C4-2B (cell line): ENCODE measurements at regions not wholly inside any gene's neighbourhood (a gene's known extent, or its start where the extent isn't known, plus 50 kb on each side); places are given as distances from the start of the nearest gene placed in this dataset.

ENCODE experiments used
- H3K27ac ChIP-seq: fragments of 450-650 bp; 2 replicates; pipeline ENCODE4 v1.5.1; 2017
- CTCF ChIP-seq: fragments of 450-650 bp; conservative IDR thresholded peaks from 2 replicates; pipeline ENCODE4 v1.5.1; 2017; ENCODE audit warnings: mild to moderate bottlenecking
- ZFX ChIP-seq: fragments of 450-650 bp; IDR thresholded peaks from 2 replicates; pipeline ENCODE4 v1.6.1; 2017

- TF ChIP-seq CTCF (no peak), ZFX (no peak)
- no peak overlapping the region for H3K27ac ChIP-seq
Measured at GRCh38 chr5:125639858-125640257, 783.4 kb upstream of the GRAMD2B start.

GRCh38 chr5:125652761-125653160, 770.4 kb upstream of the GRAMD2B start:
- H3K27ac ChIP-seq: no peak overlapping the region
- TF ChIP-seq ZFX: no peak

GRCh38 chr5:125654392-125654791, 768.8 kb upstream of the GRAMD2B start:
- H3K27ac ChIP-seq: no peak overlapping the region
- TF ChIP-seq ZFX (no peak), CTCF (no peak)

DNA sequence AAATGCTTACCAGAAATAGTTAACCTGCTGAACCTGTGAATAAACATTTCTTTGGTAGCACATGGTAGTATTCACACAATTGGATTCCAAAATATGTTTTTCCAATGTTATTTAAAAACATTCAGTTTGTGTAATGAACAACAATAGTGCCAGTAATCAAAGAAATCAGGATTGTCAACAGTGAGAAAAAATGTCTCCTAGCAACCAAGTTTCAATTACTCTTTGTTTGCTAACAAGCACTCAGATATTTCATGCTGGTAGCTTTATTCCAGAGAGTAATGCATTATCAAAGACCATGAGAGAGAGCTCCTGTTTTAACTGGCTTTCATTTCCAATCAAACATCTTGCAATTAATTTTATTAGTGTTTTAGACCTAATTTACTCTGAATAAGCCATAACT, 768.1 kb upstream of the GRAMD2B start:
- H3K27ac ChIP-seq: no peak overlapping the region
- TF ChIP-seq CTCF (no peak), ZFX (no peak)

- H3K27ac ChIP-seq: no peak overlapping the region
- TF ChIP-seq CTCF: no peak
- no peak for TF ChIP-seq ZFX
Measured at GRCh38 chr5:125657936-125658335, 765.3 kb upstream of the GRAMD2B start.

GRCh38 chr5:125659316-125660023, 763.7 kb upstream of the GRAMD2B start:
- TF ChIP-seq CTCF (no peak), ZFX (no peak)
- H3K27ac ChIP-seq: no peak overlapping the region

- no peak overlapping the region for H3K27ac ChIP-seq
- TF ChIP-seq CTCF (no peak), ZFX (no peak)
Measured at GRCh38 chr5:125660231-125660895, 762.8 kb upstream of the GRAMD2B start.

DNA sequence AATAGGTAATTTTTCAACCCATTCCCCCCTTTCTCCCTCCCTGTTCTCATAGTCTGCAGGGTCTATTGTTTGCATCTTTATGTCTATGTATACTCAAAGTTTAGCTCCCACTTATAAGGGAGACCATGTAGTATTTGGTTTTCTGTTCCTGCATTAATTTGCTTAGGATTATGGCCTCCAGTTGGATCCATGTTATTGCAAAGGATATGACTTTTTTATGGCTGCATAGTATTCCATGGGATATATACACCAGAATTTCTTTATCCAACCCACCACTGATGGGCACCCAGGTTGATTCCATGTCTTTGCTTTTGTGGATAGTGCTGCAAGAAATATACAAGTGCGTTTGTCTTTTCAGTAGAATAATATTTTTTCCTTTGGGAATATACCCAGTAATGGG, 761.6 kb upstream of the GRAMD2B start:
- no peak overlapping the region for H3K27ac ChIP-seq
- TF ChIP-seq ZFX: no peak
- TF ChIP-seq CTCF: no peak
